Esophagus squamous epithelium (tissue), 5 donors: ENCODE measurements at regions not wholly inside any gene's neighbourhood (a gene's known extent, or its start where the extent isn't known, plus 50 kb on each side); places are given as distances from the start of the nearest gene placed in this dataset.

Experiments used
- DNase-seq: peaks from one replicate; lab custom pipeline; 2025; lab: John Stamatoyannopoulos, UW
- H3K27ac ChIP-seq, 4 donors: fragments of 200-600 bp; sonication (generic); one replicate each; pipeline ENCODE4 v1.5.1; 2016 to 2019; ENCODE audit warnings: mild to moderate bottlenecking in 1 of 4
- H3K27me3 ChIP-seq, 4 donors: fragments of 200-600 bp; sonication (generic); 1 replicate in 3 of 4; 2 replicates in 1 of 4; pipeline versions ENCODE4 v1.5.1 to v1.6.0; 2017 to 2021; ENCODE audit warnings: antibody characterized with exemption in 1 of 4
- H3K36me3 ChIP-seq, 3 donors: fragments of 200-600 bp; sonication (generic); one replicate each; pipeline ENCODE4 v1.5.1; 2016 to 2019
- H3K4me1 ChIP-seq, 3 donors: fragments of 200-600 bp; sonication (generic); one replicate each; pipeline ENCODE4 v1.5.1; 2017 to 2019
- H3K4me3 ChIP-seq, 4 donors: fragments of 200-600 bp; sonication (generic); 1 replicate in 3 of 4; 2 replicates in 1 of 4; pipeline ENCODE4 v1.5.1; 2016 to 2019; ENCODE audit warnings: mild to moderate bottlenecking in 2 of 4, moderate library complexity in 1 of 4
- H3K9me3 ChIP-seq, 3 donors: fragments of 200-600 bp; sonication (generic); one replicate each; pipeline ENCODE4 v1.5.1; 2016 to 2019
- CTCF ChIP-seq, 6 experiments: fragments of 450-650 bp in 4 of 6; fragments of 200-600 bp in 2 of 6; sonication (generic) in 2 of 6; IDR thresholded peaks; one replicate each; pipeline ENCODE4 v1.5.1; 2016 to 2019; ENCODE audit warnings: antibody characterized with exemption in 6 of 6, mild to moderate bottlenecking in 4 of 6, moderate library complexity in 4 of 6
- POLR2A ChIP-seq, 4 donors: fragments of 450-650 bp; IDR thresholded peaks; one replicate each; pipeline ENCODE4 v1.6.1; 2017; ENCODE audit warnings: antibody characterized with exemption in 4 of 4, mild to moderate bottlenecking in 4 of 4, moderate library complexity in 3 of 4
- WGBS, 2 donors: methylation state at CpG; one replicate each; pipeline ENCODE4 v1.1.5; 2018; 5-methylcytosine and 5-hydroxymethylcytosine counted together
- intact Hi-C: fragments of 100-400 bp; cut with DNase I; formaldehyde crosslinking; loops from one replicate; pipeline ENCODE4 v1.15.0; 2022
- donor health status: DM: yes; HTN: yes; CAD: no.

- H3K27me3 ChIP-seq = no peaks in the 10 kb centered on the region
- H3K4me3 ChIP-seq = no peak overlapping the region
- H3K27ac ChIP-seq = no peak overlapping the region
- no peaks in the 10 kb centered on the region for H3K9me3 ChIP-seq
- no peak for DNase-seq
- intact Hi-C loops = no loop called here
- TF ChIP-seq POLR2A (IDR thresholded peaks at IDR 0.05) (no peak), CTCF (IDR thresholded peaks at IDR 0.05) (no peak)
- no peaks in the 10 kb centered on the region for H3K4me1 ChIP-seq
- no peaks in the 10 kb centered on the region for H3K36me3 ChIP-seq
- 53 to 72% methylated on average over 2 of the region's 2 CpGs for WGBS, 2 donors
Measured at GRCh38 chr5:104071887-104072286, 509.3 kb upstream of the NUDT12 start.

DNA sequence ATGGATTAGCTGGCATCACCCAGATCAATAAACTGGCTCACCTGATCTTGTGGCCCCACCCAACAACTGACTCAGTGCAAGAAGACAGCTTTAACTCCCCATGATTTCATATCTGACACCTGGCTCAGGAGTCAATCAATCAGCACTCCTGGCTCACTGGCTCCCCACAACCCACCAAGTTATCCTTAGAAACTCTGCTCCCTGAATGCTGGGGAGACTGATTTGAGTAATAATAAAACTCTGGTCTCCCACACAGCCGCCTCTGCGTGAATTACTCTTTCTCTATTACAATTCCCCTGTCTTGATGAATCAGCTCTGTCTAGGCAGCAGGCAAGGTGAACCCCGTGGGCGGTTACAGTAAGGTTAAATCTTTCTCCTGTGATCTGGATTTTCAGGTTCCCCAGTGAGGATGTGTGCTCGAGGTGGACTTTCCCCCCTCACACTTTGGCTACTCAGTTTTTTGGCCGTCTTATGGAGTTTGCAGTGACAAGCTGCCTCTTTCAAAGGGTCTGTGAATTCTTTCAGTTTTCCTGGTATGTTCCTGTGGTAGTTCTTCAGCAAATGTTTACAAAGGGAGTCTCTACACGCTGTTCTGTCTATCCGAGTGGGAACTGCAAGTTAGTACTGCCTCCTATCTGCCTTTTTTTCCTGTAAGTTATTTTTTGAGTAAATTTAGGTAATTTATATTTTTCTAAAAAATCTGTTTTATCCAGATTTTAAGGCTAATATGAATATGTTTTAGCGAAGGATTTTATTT is 500.2 kb upstream of the NUDT12 start:
- H3K4me3 ChIP-seq = no peak overlapping the region
- no peaks in the 10 kb centered on the region for H3K4me1 ChIP-seq
- H3K9me3 ChIP-seq = no peaks in the 10 kb centered on the region
- no peak for DNase-seq
- no peaks in the 10 kb centered on the region for H3K27me3 ChIP-seq
- WGBS, 2 donors = 41 to 51% methylated on average over 9 of the region's 9 CpGs
- no peak for TF ChIP-seq CTCF (IDR thresholded peaks at IDR 0.05)
- TF ChIP-seq POLR2A (IDR thresholded peaks at IDR 0.05) = no peak
- H3K27ac ChIP-seq = no peak overlapping the region
- no peaks in the 10 kb centered on the region for H3K36me3 ChIP-seq
- intact Hi-C loops = no loop called here

DNA sequence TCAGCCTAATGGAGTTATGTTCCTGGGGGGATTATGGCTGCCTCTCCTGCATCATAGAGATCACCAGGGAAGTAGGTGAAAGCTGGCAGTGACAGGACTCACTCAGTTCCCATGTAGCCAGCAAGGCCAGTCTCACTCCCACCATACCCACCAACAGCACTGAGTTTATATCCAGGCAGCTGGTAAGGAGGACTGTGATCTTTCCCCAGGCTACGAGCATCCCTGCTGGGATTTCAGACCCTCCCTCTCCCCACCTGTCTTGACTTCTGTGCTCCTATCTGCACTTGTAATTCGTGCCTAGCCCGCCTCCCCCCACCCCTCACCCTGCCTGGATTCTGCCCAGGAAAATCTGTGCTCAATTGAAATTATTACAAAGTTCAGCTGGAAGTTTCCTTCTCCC is 499.1 kb upstream of the NUDT12 start:
- no peak overlapping the region for H3K27ac ChIP-seq
- no peak overlapping the region for H3K4me3 ChIP-seq
- no peaks in the 10 kb centered on the region for H3K36me3 ChIP-seq
- DNase-seq = no peak
- no peaks in the 10 kb centered on the region for H3K27me3 ChIP-seq
- WGBS, 2 donors = 55 to 67% methylated on average over 3 of the region's 3 CpGs
- TF ChIP-seq POLR2A (IDR thresholded peaks at IDR 0.05) = no peak
- TF ChIP-seq CTCF (IDR thresholded peaks at IDR 0.05) = no peak
- H3K4me1 ChIP-seq = no peaks in the 10 kb centered on the region
- no peaks in the 10 kb centered on the region for H3K9me3 ChIP-seq
- intact Hi-C loops = no loop called here

DNA sequence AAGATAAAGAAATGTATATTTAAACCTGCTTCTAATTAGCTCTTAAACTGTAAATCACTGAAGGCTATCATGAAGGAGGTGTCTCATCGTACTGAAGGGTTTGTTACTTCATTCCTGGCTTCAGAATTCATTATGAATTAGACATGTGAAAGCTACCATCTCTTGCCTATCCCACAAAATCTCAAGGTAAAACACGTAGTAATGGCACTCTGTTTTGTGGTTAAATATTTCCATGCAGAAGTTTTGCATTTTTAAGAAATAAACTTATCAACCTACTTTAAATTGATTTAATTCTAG is 490.7 kb upstream of the NUDT12 start:
- Histone ChIP-seq H3K27me3 (no peaks in the 10 kb centered on the region), H3K9me3 (peaks cover 0 to 5% (median 0%) of the 10 kb centered on the region in 3 donors), H3K4me3 (no peak overlapping the region), H3K4me1 (no peaks in the 10 kb centered on the region), H3K27ac (no peak overlapping the region), H3K36me3 (no peaks in the 10 kb centered on the region)
- intact Hi-C loops = no loop called here
- TF ChIP-seq CTCF (IDR thresholded peaks at IDR 0.05) (no peak), POLR2A (IDR thresholded peaks at IDR 0.05) (no peak)
- no peak for DNase-seq
- WGBS, 2 donors = 17 to 36% methylated on average over 2 of the region's 2 CpGs

GRCh38 chr5:104052558-104053352 is 490.2 kb upstream of the NUDT12 start:
- no peaks in the 10 kb centered on the region for H3K4me1 ChIP-seq
- TF ChIP-seq CTCF (IDR thresholded peaks at IDR 0.05) = no peak
- no peak for TF ChIP-seq POLR2A (IDR thresholded peaks at IDR 0.05)
- H3K36me3 ChIP-seq = no peaks in the 10 kb centered on the region
- no peak for DNase-seq
- peaks cover 0 to 5% (median 0%) of the 10 kb centered on the region in 3 donors for H3K9me3 ChIP-seq
- no peak overlapping the region for H3K4me3 ChIP-seq
- 80 to 81% methylated on average over 7 of the region's 7 CpGs for WGBS, 2 donors
- intact Hi-C loops = no loop called here
- no peaks in the 10 kb centered on the region for H3K27me3 ChIP-seq
- no peak overlapping the region for H3K27ac ChIP-seq
